ENCODE measurements at regions not wholly inside any gene's neighbourhood (a gene's known extent, or its start where the extent isn't known, plus 50 kb on each side); places are given as distances from the start of the nearest gene placed in this dataset.

GRCh38 chr6:16966791-16967469, 134.9 kb upstream of the STMND1 start:
- H3K4me1 ChIP-seq (ENCODE audit: control insufficient read depth, low read length): no peaks in the 10 kb centered on the region
- no peaks in the 10 kb centered on the region for H4K20me1 ChIP-seq (ENCODE audit: control insufficient read depth, insufficient read depth, low read depth, low read length)
- H3K79me2 ChIP-seq (ENCODE audit: control insufficient read depth, low read length): no peaks in the 10 kb centered on the region
- TF ChIP-seq CTCF (IDR thresholded peaks at IDR 0.05; ENCODE audit: low read depth, low read length, poor library complexity, severe bottlenecking) (no peak), EZH2phosphoT487 (IDR thresholded peaks at IDR 0.05; ENCODE audit: borderline replicate concordance, low read length) (no peak)
- H3K9me3 ChIP-seq (ENCODE audit: control insufficient read depth, insufficient read depth, low read length): no peaks in the 10 kb centered on the region
- H3F3A ChIP-seq (ENCODE audit: control insufficient read depth, insufficient read depth): no peaks in the 10 kb centered on the region
- H3K27ac ChIP-seq (ENCODE audit: low read depth, low read length): no peak overlapping the region
- no peak overlapping the region for H3K4me2 ChIP-seq (ENCODE audit: low read length)
- peaks cover 4% of the 10 kb centered on the region; the same call in 1 of the 2 replicates for H3K27me3 ChIP-seq (ENCODE audit: control insufficient read depth, low read length)
- H3K4me3 ChIP-seq (ENCODE audit: low read length): no peak overlapping the region
- no peaks in the 10 kb centered on the region for H3K36me3 ChIP-seq (ENCODE audit: control insufficient read depth, low read length)
- H3K9me2 ChIP-seq (replicated peaks; ENCODE audit: control insufficient read depth, low read length): no peaks in the 10 kb centered on the region

- Histone ChIP-seq H3F3A (ENCODE audit: control insufficient read depth, insufficient read depth) (no peaks in the 10 kb centered on the region), H3K4me1 (ENCODE audit: control insufficient read depth, low read length) (no peaks in the 10 kb centered on the region), H3K79me2 (ENCODE audit: control insufficient read depth, low read length) (no peaks in the 10 kb centered on the region), H3K9me2 (replicated peaks; ENCODE audit: control insufficient read depth, low read length) (no peaks in the 10 kb centered on the region), H3K9me3 (ENCODE audit: control insufficient read depth, insufficient read depth, low read length) (no peaks in the 10 kb centered on the region), H3K27me3 (ENCODE audit: control insufficient read depth, low read length) (peaks cover 4% of the 10 kb centered on the region; the same call in 1 of the 2 replicates), H4K20me1 (ENCODE audit: control insufficient read depth, insufficient read depth, low read depth, low read length) (no peaks in the 10 kb centered on the region), H3K27ac (ENCODE audit: low read depth, low read length) (no peak overlapping the region), H3K36me3 (ENCODE audit: control insufficient read depth, low read length) (no peaks in the 10 kb centered on the region), H3K4me2 (ENCODE audit: low read length) (no peak overlapping the region), H3K4me3 (ENCODE audit: low read length) (no peak overlapping the region)
- no peak for TF ChIP-seq CTCF (IDR thresholded peaks at IDR 0.05; ENCODE audit: low read depth, low read length, poor library complexity, severe bottlenecking)
- no peak for TF ChIP-seq EZH2phosphoT487 (IDR thresholded peaks at IDR 0.05; ENCODE audit: borderline replicate concordance, low read length)
Measured at GRCh38 chr6:16965689-16966088, 136.2 kb upstream of the STMND1 start.

- H3K79me2 ChIP-seq (ENCODE audit: control insufficient read depth, low read length): no peaks in the 10 kb centered on the region
- H3K27ac ChIP-seq (ENCODE audit: low read depth, low read length): no peak overlapping the region
- H3F3A ChIP-seq (ENCODE audit: control insufficient read depth, insufficient read depth): no peaks in the 10 kb centered on the region
- no peaks in the 10 kb centered on the region for H4K20me1 ChIP-seq (ENCODE audit: control insufficient read depth, insufficient read depth, low read depth, low read length)
- TF ChIP-seq CTCF (IDR thresholded peaks at IDR 0.05; ENCODE audit: low read depth, low read length, poor library complexity, severe bottlenecking) (peak; percentile 94), EZH2phosphoT487 (IDR thresholded peaks at IDR 0.05; ENCODE audit: borderline replicate concordance, low read length) (no peak)
- H3K27me3 ChIP-seq (ENCODE audit: control insufficient read depth, low read length): 0 out of 2 replicates have a peak, but pooled peaks cover 2% of the 10 kb centered on the region
- H3K4me1 ChIP-seq (ENCODE audit: control insufficient read depth, low read length): no peaks in the 10 kb centered on the region
- no peak overlapping the region for H3K4me2 ChIP-seq (ENCODE audit: low read length)
- no peaks in the 10 kb centered on the region for H3K9me2 ChIP-seq (replicated peaks; ENCODE audit: control insufficient read depth, low read length)
- no peaks in the 10 kb centered on the region for H3K9me3 ChIP-seq (ENCODE audit: control insufficient read depth, insufficient read depth, low read length)
- no peaks in the 10 kb centered on the region for H3K36me3 ChIP-seq (ENCODE audit: control insufficient read depth, low read length)
- no peak overlapping the region for H3K4me3 ChIP-seq (ENCODE audit: low read length)
Measured at GRCh38 chr6:16964553-16965499, 137.0 kb upstream of the STMND1 start.
